ENCODE measurements at regions not wholly inside any gene's neighbourhood (a gene's known extent, or its start where the extent isn't known, plus 50 kb on each side); places are given as distances from the start of the nearest gene placed in this dataset.

- TF ChIP-seq ZNF274 (IDR thresholded peaks at IDR 0.05; ENCODE audit: low read depth, low read length) = no peak
- no peak for TF ChIP-seq YY1 (IDR thresholded peaks at IDR 0.05; ENCODE audit: insufficient read depth, insufficient read length)
These were observed 89.8 kb upstream of the NPVF start for GRCh38 chr7:25318047-25318446.

All from NT2/D1 (cell line).